Adrenal gland (tissue), 5 donors: ENCODE measurements at regions not wholly inside any gene's neighbourhood (a gene's known extent, or its start where the extent isn't known, plus 50 kb on each side); places are given as distances from the start of the nearest gene placed in this dataset.

Source experiments
- CTCF ChIP-seq, 6 experiments: fragments of 450-650 bp in 4 of 6; fragments of 200-600 bp in 2 of 6; sonication (generic) in 1 of 6; IDR thresholded peaks; 1 replicate in 5 of 6; 2 replicates in 1 of 6; pipeline versions ENCODE4 v1.5.1 to v1.8.0; 2016 to 2021; ENCODE audit warnings: antibody characterized with exemption in 6 of 6, mild to moderate bottlenecking in 2 of 6, moderate library complexity in 1 of 6
- POLR2A ChIP-seq, 2 donors: fragments of 450-650 bp; IDR thresholded peaks; one replicate each; pipeline ENCODE4 v1.6.1; 2017; ENCODE audit warnings: antibody characterized with exemption in 2 of 2, mild to moderate bottlenecking in 2 of 2, moderate library complexity in 1 of 2
- donor health status: DM: no; HTN: no; CAD: no.

- TF ChIP-seq CTCF (IDR thresholded peaks at IDR 0.05) (no peak), POLR2A (IDR thresholded peaks at IDR 0.05) (no peak)
These were observed 140.8 kb downstream of the DDX1 start for GRCh38 chr2:15732341-15733077.
